Activated effector memory CD4-positive, alpha-beta T cell treated with anti-CD3 and anti-CD28 coated beads, Interleukin-2, amount 50 U/mL, for 16 hours (primary cell): ENCODE measurements at regions not wholly inside any gene's neighbourhood (a gene's known extent, or its start where the extent isn't known, plus 50 kb on each side); places are given as distances from the start of the nearest gene placed in this dataset.
A peak's percentile ranks its signal among the peaks of the same experiment; 100 is the strongest.

Experiments used
- DNase-seq: peaks from one replicate; pipeline ENCODE4 v3.0.0-alpha.2; 2020

DNA sequence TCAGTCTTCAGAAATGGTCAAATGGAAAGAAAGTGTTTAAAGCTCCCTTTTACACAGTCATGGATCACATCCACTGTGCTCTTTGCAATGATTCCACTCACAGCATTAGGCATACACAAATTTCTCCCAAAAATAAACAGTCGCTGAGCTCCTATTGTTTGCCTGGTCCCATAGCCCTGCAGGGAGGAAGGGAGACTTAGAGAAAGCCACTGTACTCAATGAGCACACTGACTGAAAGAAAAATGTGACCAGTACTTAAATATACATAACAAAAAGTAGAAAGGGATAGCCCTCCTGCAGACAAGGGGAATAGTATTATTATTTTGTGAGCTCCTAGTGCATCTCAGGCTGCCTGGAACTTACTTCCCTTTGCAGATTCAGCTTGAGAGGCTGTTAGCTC lies 853.2 kb downstream of the GRID1 start:
- DNase-seq: no peak

DNA sequence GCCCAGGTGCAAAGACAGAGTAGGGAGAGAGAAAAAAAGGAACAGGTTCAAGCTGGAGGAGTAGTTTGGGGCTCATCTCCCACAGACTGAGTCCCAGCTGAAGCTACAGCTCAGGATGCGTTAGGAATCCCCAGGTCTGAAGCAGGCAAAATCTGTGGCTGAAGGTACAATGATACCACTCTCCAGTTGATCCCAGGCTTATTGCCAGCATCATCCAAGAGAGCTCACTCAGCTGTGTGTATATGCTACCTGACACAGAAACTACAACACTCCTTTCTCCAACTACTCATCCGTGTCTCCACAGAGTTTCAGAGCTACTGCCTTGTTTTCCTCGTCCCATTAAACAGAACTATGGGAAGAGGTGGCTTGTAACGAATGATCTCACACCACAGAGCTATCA lies 851.3 kb downstream of the GRID1 start:
- DNase-seq: no peak

DNA sequence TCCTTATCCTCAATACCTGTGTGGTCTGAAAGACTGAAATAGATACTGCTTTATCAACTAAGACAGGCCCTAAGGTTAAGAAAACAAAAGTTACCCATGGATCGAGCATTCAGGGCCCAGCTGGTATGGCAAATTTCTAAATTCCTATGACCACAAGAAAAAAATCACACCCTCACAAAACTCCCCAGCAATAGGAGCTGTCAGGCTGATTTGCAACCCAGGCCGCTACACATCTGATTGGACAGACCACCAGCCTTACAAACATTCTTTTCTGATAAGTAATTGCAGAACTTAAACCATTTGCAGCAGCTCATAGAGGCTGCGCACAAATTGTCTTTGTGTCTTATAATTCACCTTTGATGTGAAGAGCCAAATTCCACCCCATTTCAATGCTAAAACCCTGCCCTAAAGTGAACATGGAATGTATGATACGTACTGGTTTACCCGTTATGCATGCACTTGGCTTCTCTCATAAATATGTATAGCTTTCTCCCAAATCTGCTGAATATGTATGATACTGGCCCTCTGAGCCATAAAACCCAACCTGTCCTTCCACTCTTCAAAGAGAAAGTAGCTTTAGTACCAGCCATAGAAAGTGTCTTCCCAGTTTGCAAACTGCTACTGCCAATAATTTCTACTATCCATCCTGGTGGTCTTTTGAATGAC lies 842.5 kb downstream of the GRID1 start:
- no peak for DNase-seq

DNA sequence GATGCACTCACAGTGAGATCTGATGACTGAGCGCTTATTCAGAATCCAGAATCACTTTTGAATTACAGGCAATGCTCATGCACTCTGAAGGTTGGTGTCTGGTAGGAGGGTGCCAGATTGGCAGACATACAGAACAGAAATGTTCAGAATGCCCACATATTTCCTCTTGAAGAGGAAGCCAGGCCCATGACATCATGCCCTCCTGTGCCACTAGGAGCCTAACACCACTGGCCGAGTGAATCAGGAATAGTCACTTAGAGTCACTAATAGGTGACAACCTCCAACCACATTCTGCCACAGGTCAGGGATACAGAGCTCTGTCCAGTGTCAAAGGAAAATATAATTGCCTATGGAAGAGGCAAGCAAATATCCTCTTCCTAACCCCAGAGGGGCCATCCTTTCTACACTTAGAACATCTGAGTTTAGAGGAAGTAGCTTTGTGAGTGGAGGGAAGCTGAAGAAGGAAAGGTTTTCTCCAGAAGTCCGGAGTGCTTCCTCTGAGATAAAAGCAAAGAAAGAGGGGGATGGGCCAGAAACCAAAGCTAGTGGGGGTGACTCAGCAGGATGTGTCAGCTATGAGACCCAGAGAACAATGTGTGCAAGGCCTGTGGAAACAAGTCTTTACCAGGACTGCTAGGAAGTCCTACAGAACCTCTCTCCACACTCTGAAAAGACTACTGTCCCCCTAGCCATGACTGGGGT lies 838.8 kb downstream of the GRID1 start:
- no peak for DNase-seq

DNA sequence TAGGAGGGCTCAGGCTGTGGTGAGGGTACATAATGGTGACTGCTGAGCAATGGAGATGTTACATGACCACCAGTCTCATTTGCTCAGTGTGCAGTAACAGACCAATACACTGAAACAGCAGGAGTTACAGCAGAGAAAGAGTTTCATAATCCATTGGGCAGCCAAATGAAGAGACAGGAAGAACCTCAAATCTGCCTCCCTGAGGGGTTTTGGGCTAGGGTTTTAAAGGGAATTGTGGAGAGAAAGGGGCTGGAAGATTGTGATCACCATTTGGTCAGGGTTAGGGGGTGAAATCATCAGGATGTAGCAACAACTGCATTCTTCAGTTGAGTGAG lies 838.3 kb downstream of the GRID1 start:
- DNase-seq: no peak

DNA sequence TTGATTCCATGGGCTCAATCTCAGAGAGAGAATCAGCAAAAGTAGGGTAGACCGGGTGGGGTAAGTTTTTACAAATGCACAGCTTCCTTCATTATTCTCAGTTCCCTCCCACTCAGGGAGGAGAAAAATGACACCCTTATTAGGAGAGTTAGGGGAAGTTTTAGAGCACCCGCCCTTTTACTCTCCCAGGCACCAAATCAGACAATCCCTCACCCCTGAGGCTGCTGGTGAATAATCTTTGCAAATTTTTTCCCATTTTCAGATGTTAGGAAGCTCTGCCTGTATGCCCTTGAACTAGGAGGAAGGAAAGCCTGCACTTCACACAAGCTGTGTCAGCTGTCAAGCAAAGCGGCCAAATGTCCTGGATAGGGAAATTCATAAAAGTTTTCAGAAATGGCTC lies 834.9 kb downstream of the GRID1 start:
- no peak for DNase-seq

DNA sequence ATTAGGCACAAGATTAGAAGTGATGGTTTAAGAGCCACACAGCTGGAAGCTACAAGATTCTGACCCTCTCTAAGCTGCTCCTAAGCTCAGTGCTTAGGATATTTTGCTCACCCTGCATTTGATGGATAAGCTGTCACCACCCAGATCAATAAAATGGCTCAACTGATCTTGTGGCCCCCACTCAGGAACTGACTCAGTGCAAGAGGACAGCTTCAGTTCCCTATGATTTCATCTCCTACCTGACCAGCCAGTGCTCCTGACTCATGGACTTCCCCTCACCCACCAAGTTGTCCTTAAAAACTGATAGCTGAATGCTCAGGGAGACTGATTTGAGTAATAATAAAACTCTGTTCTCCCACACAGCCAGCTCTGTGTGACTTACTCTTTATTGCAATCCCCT lies 833.8 kb downstream of the GRID1 start:
- DNase-seq: no peak

DNA sequence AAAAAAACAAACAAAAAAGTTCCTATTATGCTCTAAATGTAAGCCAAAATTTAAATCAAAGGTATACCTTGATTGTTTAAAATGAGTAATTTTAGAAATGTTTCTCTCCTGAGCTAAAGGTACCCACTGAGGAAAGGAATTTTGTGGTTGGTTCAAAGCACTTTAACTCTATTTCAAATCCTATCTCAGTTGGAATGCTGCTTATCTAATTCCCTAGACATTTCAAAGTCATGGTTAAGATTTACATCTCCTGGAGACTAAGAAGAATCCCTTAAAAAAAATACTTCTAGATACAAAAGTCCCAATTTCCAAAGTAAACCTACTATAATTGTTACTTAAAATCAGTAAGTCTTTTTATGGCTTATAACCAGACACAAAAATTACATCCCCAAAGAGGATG lies 830.7 kb downstream of the GRID1 start:
- no peak for DNase-seq

DNA sequence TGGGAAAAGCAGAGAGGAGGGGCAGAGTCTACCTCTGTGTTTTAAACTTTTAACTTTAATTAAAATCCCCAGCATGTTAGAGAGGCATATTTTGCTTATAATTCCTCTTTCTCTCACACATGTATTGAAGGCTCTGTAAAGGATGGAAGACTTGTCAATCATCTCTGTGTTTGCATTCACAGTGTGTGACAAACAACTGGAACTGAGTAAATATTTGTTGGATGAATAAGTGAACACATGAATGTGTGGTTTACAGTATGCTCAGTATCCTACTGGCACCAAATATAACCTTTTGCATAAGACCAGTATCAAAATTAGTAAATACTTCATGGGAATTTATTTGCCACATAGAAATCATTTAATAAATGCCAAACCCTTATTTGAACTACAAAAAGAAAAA lies 829.0 kb downstream of the GRID1 start:
- no peak for DNase-seq

DNA sequence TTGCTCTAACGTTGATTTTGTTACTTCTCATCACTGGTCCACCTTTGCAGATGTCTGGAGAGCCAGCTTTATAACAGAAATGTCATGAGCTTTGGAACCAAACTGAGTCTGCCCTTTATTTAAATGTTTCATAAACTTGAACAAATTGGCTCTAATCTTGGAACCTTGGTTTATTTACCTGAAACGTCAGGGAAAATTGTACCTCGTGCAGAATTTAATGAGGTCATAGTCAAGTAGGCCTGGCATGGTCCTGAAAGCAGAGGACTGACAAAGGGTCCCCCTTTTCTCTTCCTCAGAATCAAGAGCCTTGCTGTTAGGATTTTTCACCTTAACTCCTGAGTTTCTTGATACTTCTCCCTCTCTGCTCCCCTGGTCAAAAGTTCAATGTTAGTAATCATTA lies 828.0 kb downstream of the GRID1 start:
- DNase-seq: no peak

DNA sequence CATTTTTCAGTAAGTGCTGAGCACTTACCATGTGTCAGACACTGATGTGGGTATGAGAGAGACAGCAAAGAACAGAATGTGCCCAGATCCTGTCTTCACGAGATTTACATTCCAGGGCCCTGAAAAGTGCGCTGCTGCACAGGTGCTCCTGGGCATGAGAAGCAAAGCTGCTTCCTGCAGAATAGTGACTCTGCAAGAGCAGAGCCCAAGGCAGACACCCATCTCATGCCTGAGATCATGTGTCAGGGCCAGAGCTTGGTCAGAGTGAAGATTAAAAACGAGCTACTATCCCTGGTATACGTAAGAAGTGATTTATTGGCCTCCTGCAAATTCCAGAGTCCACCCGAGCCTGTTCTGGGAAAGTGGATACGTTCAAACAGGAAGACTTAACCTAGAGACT lies 824.4 kb downstream of the GRID1 start:
- no peak for DNase-seq

DNA sequence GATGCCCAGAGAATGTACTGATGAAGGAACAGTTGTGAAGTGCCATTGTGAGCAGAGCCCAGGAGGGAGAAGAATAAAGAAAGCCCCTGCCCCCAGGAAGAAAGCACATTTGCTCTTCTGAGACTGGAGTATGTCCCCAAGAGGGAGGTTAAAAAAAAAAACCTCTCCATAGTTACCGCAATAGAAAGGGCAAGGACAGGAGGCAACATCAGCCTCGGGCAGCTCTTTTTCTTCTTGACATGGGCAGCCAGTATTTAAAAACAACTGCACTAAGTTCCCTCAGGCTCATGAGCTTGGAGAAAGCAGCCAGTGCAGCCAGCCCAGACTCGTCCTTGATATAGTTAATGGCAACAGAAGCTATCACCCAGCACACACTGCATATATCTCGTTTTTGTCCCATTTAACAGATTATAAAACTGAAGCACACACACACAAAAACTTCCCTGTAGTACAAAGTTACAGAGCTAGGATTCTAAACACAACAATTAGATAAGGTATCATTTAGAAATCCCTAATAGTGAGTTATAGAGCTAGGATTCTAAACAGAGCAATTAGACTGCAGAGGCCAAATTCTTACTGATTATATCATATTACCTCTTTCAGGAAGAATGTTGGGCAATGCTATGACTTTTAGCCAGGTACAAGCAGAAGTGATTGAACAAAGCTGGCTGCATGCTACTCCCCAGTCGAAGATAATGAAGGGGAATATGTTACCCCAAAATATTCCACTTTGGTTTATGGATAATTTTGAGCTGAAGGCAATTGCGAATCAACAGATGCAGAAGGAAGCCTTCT lies 823.5 kb downstream of the GRID1 start:
- DNase-seq: no peak

DNA sequence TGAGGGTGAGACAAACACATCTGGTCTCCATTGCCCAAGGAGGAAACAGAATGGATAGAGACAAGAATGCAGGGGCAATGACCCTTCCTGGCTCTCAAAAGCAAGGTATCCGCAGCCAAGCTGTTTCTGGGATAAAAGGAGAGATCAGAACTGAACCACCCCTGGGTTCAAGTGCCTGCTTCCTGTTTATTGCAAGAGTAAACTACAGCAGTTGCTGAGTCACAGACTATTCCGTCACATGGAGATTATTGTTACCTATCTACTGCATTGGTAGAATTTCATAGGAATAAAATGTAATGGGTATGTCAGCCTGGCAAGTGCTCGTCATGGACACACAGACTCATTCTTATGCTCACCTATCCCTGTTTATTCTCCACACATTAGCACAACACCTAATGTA lies 821.6 kb downstream of the GRID1 start:
- no peak for DNase-seq

DNA sequence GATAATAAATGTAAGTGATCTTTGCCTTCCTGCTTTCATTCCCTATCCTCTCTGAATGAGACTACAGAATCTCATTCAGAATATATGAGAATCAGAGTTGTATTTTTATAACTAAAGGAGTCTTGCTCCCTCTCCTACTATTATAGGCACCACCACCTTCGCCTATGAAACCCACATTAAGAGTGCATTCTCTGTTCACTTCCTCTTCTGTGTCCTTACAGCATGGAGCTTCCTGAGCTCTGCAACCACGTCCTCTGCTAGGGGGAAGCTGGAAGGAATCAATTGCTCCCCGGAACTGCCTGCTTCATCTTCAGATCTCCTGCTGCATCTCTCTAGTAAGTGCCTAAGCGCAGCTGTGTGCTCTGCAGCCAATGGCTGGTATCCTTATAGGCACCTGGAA lies 820.7 kb downstream of the GRID1 start:
- DNase-seq: no peak

DNA sequence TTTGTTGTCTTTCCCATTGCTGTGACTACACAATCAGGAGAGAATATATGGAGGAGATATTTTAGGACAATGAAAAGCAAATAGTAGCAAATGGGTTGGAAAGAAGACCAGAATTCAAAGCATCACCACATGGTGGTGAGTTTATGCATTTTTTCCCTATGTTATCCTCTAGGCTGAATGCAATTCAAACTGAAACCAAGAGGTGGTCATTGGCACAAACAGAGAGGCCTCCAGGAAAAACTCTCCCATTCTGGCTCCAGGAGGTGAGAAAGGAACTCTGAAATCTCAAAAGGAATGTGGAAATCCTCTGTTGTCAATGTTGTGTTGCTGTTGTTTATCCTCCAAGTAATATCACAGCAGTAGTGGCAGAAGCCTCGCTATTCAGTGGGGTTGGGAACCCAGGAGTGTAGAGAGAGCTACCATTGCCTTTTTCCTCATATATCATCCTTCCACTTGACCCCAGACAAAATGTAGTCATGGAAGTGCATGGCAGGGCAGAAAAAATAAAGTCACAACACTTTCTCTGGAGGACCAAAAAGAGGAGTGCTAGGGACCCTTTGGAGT lies 819.1 kb downstream of the GRID1 start:
- DNase-seq: no peak

DNA sequence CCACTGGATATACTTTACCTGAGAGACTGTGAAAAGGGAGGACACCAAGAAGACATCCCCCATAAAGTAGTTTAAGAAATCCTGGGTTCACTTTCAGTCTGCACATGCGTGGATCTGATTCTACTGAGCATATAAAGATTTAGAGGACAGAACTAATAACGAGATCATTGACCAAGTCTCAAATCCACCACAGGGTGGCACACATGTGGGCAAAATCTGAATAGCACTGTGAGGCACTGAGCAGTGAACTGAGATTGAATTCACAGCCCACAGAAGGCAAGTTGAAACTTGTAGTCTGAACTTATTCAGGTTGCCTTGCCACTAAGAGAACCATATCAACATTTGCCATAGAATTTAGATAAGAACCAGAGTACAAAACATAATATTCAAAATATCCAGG lies 818.6 kb downstream of the GRID1 start:
- peak; percentile 65 for DNase-seq
